GM12878 (cell line): ENCODE measurements at regions not wholly inside any gene's neighbourhood (a gene's known extent, or its start where the extent isn't known, plus 50 kb on each side); places are given as distances from the start of the nearest gene placed in this dataset.

Experiments
- ATAC-seq: fragments of 200-7000 bp; cut with Tn5 transposase; 3 replicates; pipeline ENCODE4 v1.9.1; 2020; ENCODE audit warnings: mild to moderate bottlenecking, moderate library complexity
- BruUV-seq: library from RNA; stranded (reverse); fragments of 400-500 nt; replicated peaks from 2 replicates; lab custom pipeline; 2021; lab: Mats Ljungman, UMichigan
- CTCF ChIA-PET: fragments of 300-600 bp; sonication (Branson Sonifier 250); formaldehyde crosslinking; extraction: SDS; loops from one replicate; lab custom pipeline; 2021; ENCODE audit warnings: inconsistent platforms; lab: Yijun Ruan, JAX
- POLR2A ChIA-PET: fragments of 350-600 bp; formaldehyde crosslinking; extraction: SDS; loops from one replicate; lab custom pipeline; 2021; ENCODE audit warnings: inconsistent platforms; lab: Charles Lee
- RAD21 ChIA-PET: fragments of 300-600 bp; sonication (Branson Sonifier 250); formaldehyde crosslinking; loops from one replicate; lab custom pipeline; 2023; ENCODE audit warnings: antibody characterized with exemption; ENCODE audit not compliant: unreplicated experiment; lab: Charles Lee
- SMC1A ChIA-PET: fragments of 300-600 bp; sonication (Branson Sonifier 250); formaldehyde crosslinking; loops from one replicate; lab custom pipeline; 2023; ENCODE audit not compliant: unreplicated experiment, uncharacterized antibody; lab: Charles Lee
- DNase-seq: peaks from one replicate; pipeline ENCODE4 v3.0.0-alpha.2; 2011; ENCODE audit warnings: low read depth, low spot score
- FAIRE-seq: peaks from 3 replicates; lab custom pipeline; 2011; peaks lifted over from hg19 to GRCh38; lab: Jason Lieb, UNC
- H2AFZ ChIP-seq: 2 replicates; pipeline ENCODE4 v1.6.0; 2011; ENCODE audit warnings: low read depth, low read length, control low read depth; ENCODE audit not compliant: control insufficient read depth
- H3K27ac ChIP-seq: 2 replicates; pipeline ENCODE4 v1.5.1; 2011; ENCODE audit warnings: control low read depth; ENCODE audit not compliant: control insufficient read depth, insufficient read depth
- H3K27me3 ChIP-seq, 2 experiments: replicated peaks in 1 of 2; 2 replicates each; pipeline versions ENCODE4 v1.6.0 to v1.6.1; 2011; ENCODE audit warnings: low read length in 1 of 2; ENCODE audit not compliant: control insufficient read depth in 2 of 2, insufficient read depth in 2 of 2
- H3K36me3 ChIP-seq, 2 experiments: 2 replicates each; pipeline ENCODE4 v1.5.1; 2011; ENCODE audit warnings: low read length in 1 of 2; ENCODE audit not compliant: control insufficient read depth in 2 of 2, insufficient read depth in 2 of 2
- H3K4me1 ChIP-seq: 2 replicates; pipeline ENCODE4 v1.6.1; 2011; ENCODE audit warnings: mild to moderate bottlenecking, low read length, moderate library complexity, mixed read lengths; ENCODE audit not compliant: control insufficient read depth, insufficient read depth
- H3K4me2 ChIP-seq: 2 replicates; pipeline ENCODE4 v1.6.0; 2011; ENCODE audit warnings: control low read depth; ENCODE audit not compliant: control insufficient read depth, insufficient read depth
- H3K4me3 ChIP-seq: fragments of 200-600 bp; sonication (generic); 2 replicates; pipeline ENCODE4 v1.5.1; 2016
- H3K79me2 ChIP-seq: 2 replicates; pipeline ENCODE4 v1.6.0; 2011; ENCODE audit warnings: low read length; ENCODE audit not compliant: control insufficient read depth, insufficient read depth
- H3K9ac ChIP-seq: 2 replicates; pipeline ENCODE4 v1.8.0; 2011; ENCODE audit warnings: low read length, control low read depth, mixed read lengths; ENCODE audit not compliant: control insufficient read depth, insufficient read depth
- H3K9me3 ChIP-seq: replicated peaks from 3 replicates; pipeline ENCODE4 v1.5.1; 2011; ENCODE audit warnings: mild to moderate bottlenecking, low read length; ENCODE audit not compliant: control insufficient read depth, insufficient read depth
- H4K20me1 ChIP-seq: 2 replicates; pipeline ENCODE4 v1.6.0; 2011; ENCODE audit not compliant: control insufficient read depth, insufficient read depth
- EP300 ChIP-seq, 2 experiments: fragments of 150-350 bp in 1 of 2; IDR thresholded peaks; 2 replicates each; pipeline ENCODE4 v1.6.1; 2011 to 2012; ENCODE audit warnings: low read depth in 2 of 2, low read length in 2 of 2, borderline replicate concordance in 1 of 2, improper control_type of control experiment in 1 of 2, inconsistent platforms in 1 of 2; ENCODE audit not compliant: control insufficient read depth in 1 of 2
- FOS ChIP-seq: IDR thresholded peaks from 3 replicates; pipeline ENCODE4 v1.6.1; 2011; ENCODE audit warnings: borderline replicate concordance; ENCODE audit not compliant: insufficient read length; ENCODE audit errors: extremely low read depth
- GABPA ChIP-seq: IDR thresholded peaks from 2 replicates; pipeline ENCODE4 v1.6.1; 2014; ENCODE audit warnings: antibody characterized with exemption, low read depth, mild to moderate bottlenecking, inconsistent platforms
- KLF5 ChIP-seq: fragments of 450-650 bp; IDR thresholded peaks from 2 replicates; pipeline ENCODE4 v1.6.1; 2014; ENCODE audit warnings: mild to moderate bottlenecking; ENCODE audit not compliant: partially characterized antibody
- MEF2B ChIP-seq: fragments of 450-650 bp; IDR thresholded peaks from 2 replicates; pipeline ENCODE4 v1.6.1; 2018; ENCODE audit warnings: mild to moderate bottlenecking, moderate library complexity; ENCODE audit not compliant: partially characterized antibody, poor library complexity, severe bottlenecking
- POU2F2 ChIP-seq: IDR thresholded peaks from 3 replicates; pipeline ENCODE4 v1.6.1; 2011; ENCODE audit warnings: low read depth, mild to moderate bottlenecking, low read length, borderline replicate concordance
- RFX5 ChIP-seq: IDR thresholded peaks from 2 replicates; pipeline ENCODE4 v1.6.1; 2011; ENCODE audit warnings: low read depth, low read length, improper control_type of control experiment
- RUNX3 ChIP-seq: IDR thresholded peaks from 2 replicates; pipeline ENCODE4 v1.6.1; 2012; ENCODE audit warnings: low read length, inconsistent platforms
- SIN3A ChIP-seq: IDR thresholded peaks from 2 replicates; pipeline ENCODE4 v1.6.1; 2012; ENCODE audit warnings: low read depth, low read length, improper control_type of control experiment
- SREBF2 ChIP-seq: IDR thresholded peaks from 2 replicates; pipeline ENCODE4 v1.6.1; 2012; ENCODE audit warnings: mild to moderate bottlenecking, low read length
- TBL1XR1 ChIP-seq: IDR thresholded peaks from 2 replicates; pipeline ENCODE4 v1.6.1; 2012; ENCODE audit warnings: low read depth, low read length, improper control_type of control experiment
- ZNF274 ChIP-seq: IDR thresholded peaks from one replicate; pipeline ENCODE4 v1.8.0; 2011; ENCODE audit not compliant: insufficient read length, insufficient read depth
- WGBS: methylation state at CpG from one replicate; pipeline ENCODE4 v1.1.6; 2016; ENCODE audit warnings: low lambda C conversion rate; ENCODE audit not compliant: insufficient replicate concordance, insufficient coverage; ENCODE audit errors: missing lambda C conversion rate; 5-methylcytosine and 5-hydroxymethylcytosine counted together
- in situ Hi-C: fragments of 300-500 bp; cut with MboI; formaldehyde crosslinking; loops from 9 replicates; pipeline ENCODE4 v1.14.3; 2018; ENCODE audit warnings: mixed read lengths
- intact Hi-C: fragments of 100-400 bp; cut with micrococcal nuclease; formaldehyde crosslinking; loops from one replicate; pipeline ENCODE4 v1.14.2; 2022; ENCODE audit not compliant: unreplicated experiment
- TF ChIP-seq, protein P1 (sequence below): fragments of 450-650 bp; IDR thresholded peaks from 2 replicates; pipeline ENCODE4 v1.6.1; 2017; ENCODE audit warnings: borderline replicate concordance

DNA sequence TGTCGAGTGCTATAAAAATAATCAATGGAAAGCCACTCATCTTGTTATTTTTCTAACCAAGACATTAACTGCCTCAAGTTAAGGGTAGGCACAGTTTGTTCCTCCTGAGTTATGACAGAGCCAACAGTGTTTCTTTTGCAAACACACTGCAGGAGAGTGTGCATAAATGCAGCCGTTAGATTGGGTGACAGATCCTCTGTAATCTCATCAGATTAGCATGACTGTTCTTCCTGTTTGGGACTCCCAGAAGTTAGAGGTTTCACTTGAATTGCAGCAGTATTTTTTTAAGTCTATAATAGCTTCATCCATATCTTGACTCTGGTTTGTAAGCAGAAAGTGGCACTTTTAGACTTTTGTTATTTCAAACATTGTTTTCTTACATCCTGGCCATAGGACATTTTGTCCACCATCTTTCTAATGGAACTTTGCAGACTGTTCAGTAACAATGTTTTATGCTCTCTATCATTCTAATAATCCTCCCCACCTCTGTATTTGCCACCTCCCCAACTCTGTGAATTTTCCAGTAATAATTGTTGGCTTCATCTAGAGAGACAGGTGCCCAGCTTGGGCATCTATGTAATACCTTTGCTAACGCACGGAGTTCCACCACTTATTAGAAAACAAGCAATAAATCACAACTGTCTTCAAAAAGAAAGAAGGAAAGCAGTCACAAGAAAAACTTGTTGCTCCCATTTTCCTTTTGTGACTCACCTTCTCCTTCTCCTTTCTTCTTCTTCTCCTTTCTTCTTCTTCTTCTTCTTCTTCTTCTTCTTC is 560.0 kb downstream of the ADCYAP1 start:
- ChIA-PET POLR2A (no interaction called here), SMC1A (no interaction called here), CTCF (no interaction called here), RAD21 (no interaction called here)
- Histone ChIP-seq H3K36me3 (no peaks in the 10 kb centered on the region), H3K27ac (no peak overlapping the region), H3K9ac (no peak overlapping the region), H3K4me3 (no peak overlapping the region), H4K20me1 (no peaks in the 10 kb centered on the region), H3K27me3 (no peaks in the 10 kb centered on the region), H2AFZ (no peak overlapping the region), H3K4me2 (no peak overlapping the region), H3K4me1 (no peaks in the 10 kb centered on the region), H3K9me3 (no peaks in the 10 kb centered on the region), H3K79me2 (no peaks in the 10 kb centered on the region)
- ATAC-seq (no peak), DNase-seq (no peak), FAIRE-seq (no peak)
- BruUV-seq = no TSS peak
- TF ChIP-seq KLF5 (no peak), FOS (no peak), SREBF2 (no peak), TBL1XR1 (no peak), SIN3A (no peak), EP300 (IDR thresholded peaks at IDR 0.05; ENCODE audit: borderline replicate concordance in 1 of 2, control insufficient read depth in 1 of 2, low read depth in 2 of 2, low read length in 2 of 2) (no peak), RUNX3 (no peak), GABPA (no peak), RFX5 (no peak), ZNF274 (no peak), MEF2B (no peak), POU2F2 (no peak)
- TF ChIP-seq, protein P1, sequence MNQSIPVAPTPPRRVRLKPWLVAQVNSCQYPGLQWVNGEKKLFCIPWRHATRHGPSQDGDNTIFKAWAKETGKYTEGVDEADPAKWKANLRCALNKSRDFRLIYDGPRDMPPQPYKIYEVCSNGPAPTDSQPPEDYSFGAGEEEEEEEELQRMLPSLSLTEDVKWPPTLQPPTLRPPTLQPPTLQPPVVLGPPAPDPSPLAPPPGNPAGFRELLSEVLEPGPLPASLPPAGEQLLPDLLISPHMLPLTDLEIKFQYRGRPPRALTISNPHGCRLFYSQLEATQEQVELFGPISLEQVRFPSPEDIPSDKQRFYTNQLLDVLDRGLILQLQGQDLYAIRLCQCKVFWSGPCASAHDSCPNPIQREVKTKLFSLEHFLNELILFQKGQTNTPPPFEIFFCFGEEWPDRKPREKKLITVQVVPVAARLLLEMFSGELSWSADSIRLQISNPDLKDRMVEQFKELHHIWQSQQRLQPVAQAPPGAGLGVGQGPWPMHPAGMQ = no peak
- intact Hi-C loops = no loop called here
- in situ Hi-C loops = no loop called here
- 9% methylated on average over 4 of the region's 4 CpGs for WGBS
